Suprapubic skin (tissue), 4 donors: ENCODE measurements at regions not wholly inside any gene's neighbourhood (a gene's known extent, or its start where the extent isn't known, plus 50 kb on each side); places are given as distances from the start of the nearest gene placed in this dataset.

ENCODE experiments used
- DNase-seq, 2 donors: peaks; one replicate each; pipeline ENCODE4 v3.0.0-alpha.2; 2019; ENCODE audit warnings: low spot score in 2 of 2
- H3K27ac ChIP-seq: fragments of 200-600 bp; sonication (generic); one replicate; pipeline ENCODE4 v1.5.1; 2019
- H3K27me3 ChIP-seq: fragments of 200-600 bp; sonication (generic); one replicate; pipeline ENCODE4 v1.5.1; 2019
- H3K36me3 ChIP-seq: fragments of 200-600 bp; sonication (generic); one replicate; pipeline ENCODE4 v1.5.1; 2019
- H3K4me1 ChIP-seq: fragments of 200-600 bp; sonication (generic); one replicate; pipeline ENCODE4 v1.5.1; 2019
- H3K4me3 ChIP-seq: fragments of 200-600 bp; sonication (generic); one replicate; pipeline ENCODE4 v1.5.1; 2019; ENCODE audit warnings: mild to moderate bottlenecking
- H3K9me3 ChIP-seq: fragments of 200-600 bp; sonication (generic); one replicate; pipeline ENCODE4 v1.5.1; 2019
- EP300 ChIP-seq: sonication (generic); formaldehyde crosslinking; IDR thresholded peaks from one replicate; pipeline ENCODE4 v1.6.1; 2017; ENCODE audit warnings: antibody characterized with exemption
- POLR2A ChIP-seq, 2 donors: fragments of 450-650 bp; IDR thresholded peaks; one replicate each; pipeline ENCODE4 v1.6.1; 2017; ENCODE audit warnings: antibody characterized with exemption in 2 of 2, mild to moderate bottlenecking in 2 of 2, moderate library complexity in 2 of 2
- POLR2AphosphoS5 ChIP-seq, 3 donors: sonication (generic); formaldehyde crosslinking; IDR thresholded peaks; one replicate each; pipeline ENCODE4 v1.6.1; 2017; ENCODE audit warnings: antibody characterized with exemption in 3 of 3
- WGBS: methylation state at CpG from one replicate; pipeline ENCODE4 v1.1.5; 2018; 5-methylcytosine and 5-hydroxymethylcytosine counted together
- TF ChIP-seq, protein P1 (sequence below), 2 donors: fragments of 200-600 bp in 1 of 2; fragments of 450-650 bp in 1 of 2; sonication (generic) in 1 of 2; IDR thresholded peaks; one replicate each; pipeline ENCODE4 v1.5.1; 2016 to 2019; ENCODE audit warnings: antibody characterized with exemption in 2 of 2, mild to moderate bottlenecking in 1 of 2, moderate library complexity in 1 of 2

DNA sequence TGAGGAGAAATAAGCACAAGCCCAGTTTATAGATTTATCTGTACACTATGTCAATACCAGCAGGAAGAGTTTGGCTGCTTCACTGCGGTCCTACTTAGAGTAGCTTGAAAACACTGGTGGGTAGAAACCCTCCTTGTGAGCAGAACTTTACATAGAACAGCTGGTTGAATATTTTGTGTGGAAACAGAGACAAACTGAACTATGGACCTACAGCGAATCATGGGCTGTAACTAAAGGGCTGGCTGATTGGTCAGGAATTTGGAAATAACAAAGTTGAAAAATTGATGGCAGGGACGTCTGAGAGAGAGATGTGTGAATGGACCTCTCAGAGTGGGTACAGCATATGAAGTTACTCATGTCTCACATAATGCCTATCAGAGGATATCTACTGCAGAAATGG lies 392.5 kb downstream of the MAN2A1 start:
- 97% methylated on average over 3 of the region's 3 CpGs for WGBS

DNA sequence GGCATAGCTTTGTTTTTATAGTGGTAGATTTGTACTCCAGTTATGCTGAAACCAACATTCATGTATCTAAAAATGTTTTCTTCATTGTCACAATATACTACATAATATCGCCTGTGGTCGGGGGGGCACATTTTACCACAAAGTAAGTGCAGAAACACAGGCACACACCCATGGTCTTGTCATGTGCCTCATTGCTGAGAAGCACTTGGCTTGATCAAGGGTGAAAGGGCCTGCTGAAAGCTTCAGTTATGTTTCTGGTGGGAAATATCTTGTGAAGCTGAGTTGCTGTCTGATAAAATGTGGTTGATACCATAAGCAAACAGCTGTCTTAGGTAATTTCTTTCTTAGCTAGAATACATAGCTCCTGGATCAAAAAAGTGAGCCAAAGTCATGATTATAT lies 393.1 kb downstream of the MAN2A1 start:
- Histone ChIP-seq H3K27ac (no peak overlapping the region), H3K36me3 (no peaks in the 10 kb centered on the region), H3K9me3 (no peaks in the 10 kb centered on the region), H3K4me1 (peaks cover 6% of the 10 kb centered on the region), H3K4me3 (no peak overlapping the region), H3K27me3 (no peaks in the 10 kb centered on the region)
- TF ChIP-seq POLR2AphosphoS5 (IDR thresholded peaks at IDR 0.05) (no peak), POLR2A (IDR thresholded peaks at IDR 0.05) (no peak), EP300 (no peak)
- TF ChIP-seq, protein P1, sequence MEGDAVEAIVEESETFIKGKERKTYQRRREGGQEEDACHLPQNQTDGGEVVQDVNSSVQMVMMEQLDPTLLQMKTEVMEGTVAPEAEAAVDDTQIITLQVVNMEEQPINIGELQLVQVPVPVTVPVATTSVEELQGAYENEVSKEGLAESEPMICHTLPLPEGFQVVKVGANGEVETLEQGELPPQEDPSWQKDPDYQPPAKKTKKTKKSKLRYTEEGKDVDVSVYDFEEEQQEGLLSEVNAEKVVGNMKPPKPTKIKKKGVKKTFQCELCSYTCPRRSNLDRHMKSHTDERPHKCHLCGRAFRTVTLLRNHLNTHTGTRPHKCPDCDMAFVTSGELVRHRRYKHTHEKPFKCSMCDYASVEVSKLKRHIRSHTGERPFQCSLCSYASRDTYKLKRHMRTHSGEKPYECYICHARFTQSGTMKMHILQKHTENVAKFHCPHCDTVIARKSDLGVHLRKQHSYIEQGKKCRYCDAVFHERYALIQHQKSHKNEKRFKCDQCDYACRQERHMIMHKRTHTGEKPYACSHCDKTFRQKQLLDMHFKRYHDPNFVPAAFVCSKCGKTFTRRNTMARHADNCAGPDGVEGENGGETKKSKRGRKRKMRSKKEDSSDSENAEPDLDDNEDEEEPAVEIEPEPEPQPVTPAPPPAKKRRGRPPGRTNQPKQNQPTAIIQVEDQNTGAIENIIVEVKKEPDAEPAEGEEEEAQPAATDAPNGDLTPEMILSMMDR (IDR thresholded peaks at IDR 0.05), result no peak
- 97% methylated on average over 2 of the region's 2 CpGs for WGBS
- DNase-seq, result no peak

More for the DNA sequence above, 392.5 kb downstream of the MAN2A1 start:
- H3K4me3 ChIP-seq, result no peak overlapping the region
- no peaks in the 10 kb centered on the region for H3K9me3 ChIP-seq
- H3K27ac ChIP-seq, result no peak overlapping the region
- TF ChIP-seq, protein P1 (IDR thresholded peaks at IDR 0.05), result no peak
- TF ChIP-seq POLR2A (IDR thresholded peaks at IDR 0.05) (no peak), EP300 (no peak), POLR2AphosphoS5 (IDR thresholded peaks at IDR 0.05) (no peak)
- DNase-seq, result no peak
- peaks cover 2% of the 10 kb centered on the region for H3K4me1 ChIP-seq
- no peaks in the 10 kb centered on the region for H3K36me3 ChIP-seq
- H3K27me3 ChIP-seq, result no peaks in the 10 kb centered on the region

DNA sequence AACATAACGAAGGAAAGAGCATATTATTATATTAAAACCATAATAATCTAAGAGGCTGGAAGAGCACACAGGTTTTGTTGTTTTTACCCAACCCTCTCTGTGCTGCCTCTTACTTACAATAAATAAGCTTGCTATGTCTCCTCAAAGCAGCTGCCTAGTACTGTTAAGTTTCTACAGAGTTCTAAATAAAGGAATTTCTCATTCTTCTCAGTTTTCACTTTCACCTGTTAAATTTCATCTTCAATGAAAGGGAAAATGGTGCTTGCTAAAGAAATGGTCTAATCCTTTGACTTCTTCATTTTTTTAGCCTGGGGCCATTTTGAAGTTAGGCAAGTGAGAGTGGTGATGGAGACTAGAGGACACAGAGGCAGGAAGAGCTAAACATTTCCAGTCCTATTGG lies 396.1 kb downstream of the MAN2A1 start:
- H3K27ac ChIP-seq, result no peak overlapping the region
- H3K27me3 ChIP-seq, result no peaks in the 10 kb centered on the region
- TF ChIP-seq POLR2AphosphoS5 (IDR thresholded peaks at IDR 0.05), result no peak
- TF ChIP-seq POLR2A (IDR thresholded peaks at IDR 0.05), result no peak
- no peak for TF ChIP-seq EP300
- TF ChIP-seq, protein P1 (IDR thresholded peaks at IDR 0.05), result no peak
- H3K4me1 ChIP-seq, result peaks cover 9% of the 10 kb centered on the region
- WGBS, result 100% methylated on average over 1 of the region's 1 CpG
- no peaks in the 10 kb centered on the region for H3K9me3 ChIP-seq
- DNase-seq, result no peak
- H3K4me3 ChIP-seq, result no peak overlapping the region
- H3K36me3 ChIP-seq, result no peaks in the 10 kb centered on the region

DNA sequence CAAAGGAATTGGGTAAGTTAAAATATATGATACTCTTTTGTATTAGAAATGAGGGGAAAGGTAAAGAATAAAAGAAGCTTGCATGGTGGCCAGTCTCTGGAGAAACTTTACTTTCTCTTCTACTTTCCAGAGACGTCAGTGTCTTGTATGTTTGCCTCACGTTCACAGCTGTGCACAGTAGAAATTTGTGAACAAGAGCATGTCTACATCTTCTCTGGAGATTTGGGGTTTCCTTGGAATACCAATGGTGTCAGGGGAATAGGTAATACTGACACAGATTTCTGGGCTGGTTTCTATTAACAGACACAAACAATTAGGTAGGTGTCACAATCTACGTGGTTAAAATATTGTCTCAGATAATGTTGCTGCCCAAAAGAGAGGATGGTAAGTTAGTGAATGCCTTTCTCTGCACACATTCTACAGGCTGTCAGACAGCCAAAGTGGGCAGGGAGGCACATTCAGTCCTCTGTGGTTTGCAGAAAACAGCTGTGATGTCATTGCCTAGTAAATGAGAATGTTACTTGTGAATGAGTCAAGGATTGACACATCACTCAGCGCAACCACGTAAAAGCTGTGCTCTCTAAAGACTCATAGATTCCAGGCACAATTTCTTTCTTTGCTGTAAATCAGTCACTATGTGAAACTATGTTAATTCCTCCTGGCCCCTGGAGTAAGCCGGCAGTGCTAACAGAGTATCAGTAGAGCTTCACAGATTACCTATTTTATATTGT lies 397.1 kb downstream of the MAN2A1 start:
- TF ChIP-seq POLR2AphosphoS5 (IDR thresholded peaks at IDR 0.05) (peak in 2 of 3 donors; percentile 84 to 85), POLR2A (IDR thresholded peaks at IDR 0.05) (no peak), EP300 (no peak)
- TF ChIP-seq, protein P1 (IDR thresholded peaks at IDR 0.05), result no peak
- no peak overlapping the region for H3K4me3 ChIP-seq
- WGBS, result 57% methylated on average over 6 of the region's 6 CpGs
- H3K27me3 ChIP-seq, result no peaks in the 10 kb centered on the region
- peak; percentile 80 to 81 for DNase-seq
- H3K4me1 ChIP-seq, result peaks cover 9% of the 10 kb centered on the region
- H3K36me3 ChIP-seq, result no peaks in the 10 kb centered on the region
- no peaks in the 10 kb centered on the region for H3K9me3 ChIP-seq
- no peak overlapping the region for H3K27ac ChIP-seq

DNA sequence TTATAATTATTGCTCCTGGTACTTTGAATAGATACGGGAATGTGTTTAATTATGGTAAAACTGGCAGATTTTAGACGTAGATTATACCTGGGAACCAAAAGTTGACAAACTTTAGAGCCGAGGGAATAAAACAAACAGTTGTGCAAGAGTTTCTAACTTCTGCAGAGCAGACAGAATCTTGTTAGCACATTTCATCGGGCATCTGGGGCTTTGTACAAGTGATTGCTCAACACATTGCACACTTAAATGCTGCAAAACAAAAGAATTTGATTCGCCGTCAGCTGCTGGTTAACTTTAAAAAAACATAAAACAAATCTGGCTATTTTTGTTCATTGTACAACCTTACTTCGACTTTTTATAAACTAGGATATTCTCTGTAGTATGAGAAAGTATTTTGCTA lies 398.1 kb downstream of the MAN2A1 start:
- H3K36me3 ChIP-seq, result no peaks in the 10 kb centered on the region
- no peak for DNase-seq
- no peak overlapping the region for H3K4me3 ChIP-seq
- H3K4me1 ChIP-seq, result peaks cover 9% of the 10 kb centered on the region
- WGBS, result 53% methylated on average over 7 of the region's 7 CpGs
- no peaks in the 10 kb centered on the region for H3K27me3 ChIP-seq
- TF ChIP-seq EP300 (no peak), POLR2AphosphoS5 (IDR thresholded peaks at IDR 0.05) (peak in 1 of 3 donors; percentile 78)
- no peaks in the 10 kb centered on the region for H3K9me3 ChIP-seq
- H3K27ac ChIP-seq, result no peak overlapping the region
